ENCODE measurements at regions not wholly inside any gene's neighbourhood (a gene's known extent, or its start where the extent isn't known, plus 50 kb on each side); places are given as distances from the start of the nearest gene placed in this dataset.

DNA sequence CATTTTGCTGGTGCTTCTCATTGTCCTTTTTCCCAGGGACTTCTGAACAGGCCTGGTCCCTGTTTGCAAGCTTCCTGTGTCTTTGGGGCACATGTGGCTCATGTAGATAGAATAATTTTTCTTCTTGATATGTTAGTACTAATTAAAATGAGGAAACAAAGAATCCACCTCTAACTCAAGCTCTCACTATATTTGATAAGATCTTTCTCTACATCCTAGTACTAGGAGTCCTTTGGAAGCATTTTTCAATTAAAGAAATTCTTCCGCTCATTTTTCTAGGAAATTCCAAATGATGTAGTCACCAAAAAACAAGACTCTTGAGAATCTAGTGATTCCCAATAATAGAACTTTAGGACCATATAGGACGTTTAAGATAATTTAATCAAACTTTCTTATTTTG lies 165.3 kb downstream of the SEC61B start:
- H2AFZ ChIP-seq, result no peak overlapping the region
- DNase-seq, result no peak
- no peaks in the 10 kb centered on the region for H3K36me3 ChIP-seq (ENCODE audit: low read depth)
- H3K9me2 ChIP-seq (ENCODE audit: insufficient read depth), result no peaks in the 10 kb centered on the region
- in situ Hi-C loops (cut with MboI), result no loop called here
- no peaks in the 10 kb centered on the region for H3F3A ChIP-seq (ENCODE audit: insufficient read depth)
- H3K9me3 ChIP-seq (ENCODE audit: low read depth), result no peaks in the 10 kb centered on the region
- H3K4me1 ChIP-seq (ENCODE audit: insufficient read depth), result peaks cover 7% of the 10 kb centered on the region; the same call in 1 of the 2 replicates
- H3K79me2 ChIP-seq (ENCODE audit: insufficient read depth), result no peaks in the 10 kb centered on the region
- H3K4me3 ChIP-seq, result no peak overlapping the region
- no peak overlapping the region for H3K9ac ChIP-seq
- H3K4me2 ChIP-seq (ENCODE audit: unreplicated experiment), result no peak overlapping the region
- no peak overlapping the region for H3K27ac ChIP-seq
- H3K27me3 ChIP-seq (replicated peaks; ENCODE audit: insufficient read depth), result no peaks in the 10 kb centered on the region
- 46 to 70% methylated on average over 2 of the region's 2 CpGs for WGBS, 2 experiments (ENCODE audit: low coverage in 1 of 2, low lambda C conversion rate in 2 of 2, missing lambda C conversion rate in 2 of 2)
- TF ChIP-seq EZH2 (IDR thresholded peaks at IDR 0.05; ENCODE audit: insufficient read depth, poor library complexity, severe bottlenecking) (no peak), EZH2phosphoT487 (IDR thresholded peaks at IDR 0.05; ENCODE audit: insufficient read depth, low read depth) (no peak)
- no peaks in the 10 kb centered on the region for H4K20me1 ChIP-seq (ENCODE audit: insufficient read depth)

DNA sequence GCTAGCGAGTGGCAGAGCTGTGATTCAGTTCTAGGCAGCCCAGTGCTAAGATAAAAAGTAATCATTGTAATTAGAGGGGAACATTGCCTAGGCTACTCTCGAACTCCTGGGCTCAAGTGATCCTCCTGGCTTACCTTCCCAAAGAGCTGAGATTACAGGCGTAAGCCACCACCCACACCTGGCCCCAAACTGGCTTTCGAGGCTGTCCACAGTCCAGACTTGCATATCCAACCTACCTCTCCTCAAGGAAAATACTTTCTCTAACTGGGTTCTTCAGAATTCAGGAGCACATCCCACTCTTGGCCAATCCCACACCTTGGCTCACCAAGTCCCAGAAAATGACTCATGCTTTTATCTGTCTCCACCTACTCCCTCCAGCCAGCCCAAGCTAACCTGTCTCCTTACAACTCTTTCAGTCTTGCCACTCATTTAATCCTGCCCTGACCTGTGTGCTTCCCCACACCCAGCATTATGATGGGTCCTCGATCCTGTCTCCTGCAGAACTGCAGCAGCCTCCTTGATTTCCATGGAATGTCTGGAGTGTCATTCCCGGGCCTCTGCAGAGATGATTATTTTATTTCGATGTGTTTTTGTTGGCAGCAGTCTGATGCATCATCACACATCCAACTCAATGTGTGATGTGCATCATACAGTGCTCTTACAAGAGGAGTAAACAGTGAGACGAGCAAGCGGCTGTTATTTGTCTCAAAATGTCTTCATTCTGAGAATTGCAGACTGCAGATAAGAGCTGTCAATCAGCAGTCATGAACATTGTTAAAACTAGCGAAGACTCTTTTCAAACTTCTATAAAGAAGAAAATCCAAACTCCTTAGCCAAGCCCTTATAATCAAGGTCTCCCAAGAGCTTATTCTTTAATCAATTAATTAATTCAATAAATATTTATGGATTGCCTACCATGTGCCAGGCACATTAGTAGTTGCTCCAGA lies 167.3 kb downstream of the SEC61B start:
- H4K20me1 ChIP-seq (ENCODE audit: insufficient read depth), result no peaks in the 10 kb centered on the region
- in situ Hi-C loops (cut with MboI), result no loop called here
- 84 to 85% methylated on average over 10 of the region's 10 CpGs for WGBS, 2 experiments (ENCODE audit: low coverage in 1 of 2, low lambda C conversion rate in 2 of 2, missing lambda C conversion rate in 2 of 2)

DNA sequence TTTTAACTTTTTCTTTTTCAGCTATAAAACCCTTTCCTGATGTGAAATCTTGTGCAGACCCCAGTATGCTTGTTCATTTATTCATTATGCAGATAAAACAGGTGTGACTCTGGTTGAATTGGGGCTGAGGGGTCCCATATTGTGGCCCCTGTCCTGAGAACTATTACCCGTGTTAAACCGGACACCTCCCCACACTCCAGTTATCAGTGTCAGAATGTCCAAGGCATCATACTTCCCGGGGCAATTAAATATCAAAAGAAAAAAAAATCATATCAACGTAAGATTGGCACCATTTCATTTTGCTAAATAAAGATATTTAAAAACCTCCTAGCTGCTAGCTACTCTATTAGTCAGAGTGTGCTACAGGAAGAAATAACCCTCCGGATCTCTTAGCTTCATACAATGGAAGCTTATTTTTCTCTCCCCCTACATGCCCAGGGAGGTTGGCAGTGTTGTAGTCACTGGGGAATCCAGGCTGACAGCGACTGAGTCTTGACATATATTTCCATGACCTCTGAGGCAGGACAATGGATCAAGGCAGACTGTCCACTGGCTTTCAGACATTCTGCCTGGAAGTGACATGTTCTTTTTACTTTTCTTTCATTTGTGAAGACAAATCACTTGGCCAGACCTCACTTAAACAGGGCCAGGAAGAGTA lies 170.0 kb downstream of the SEC61B start:
- no peaks in the 10 kb centered on the region for H3K79me2 ChIP-seq (ENCODE audit: insufficient read depth)
- no peaks in the 10 kb centered on the region for H3K9me2 ChIP-seq (ENCODE audit: insufficient read depth)
- no peak for DNase-seq
- H3K27me3 ChIP-seq (replicated peaks; ENCODE audit: insufficient read depth), result no peaks in the 10 kb centered on the region
- no peaks in the 10 kb centered on the region for H4K20me1 ChIP-seq (ENCODE audit: insufficient read depth)
- H3F3A ChIP-seq (ENCODE audit: insufficient read depth), result no peaks in the 10 kb centered on the region
- no peak for TF ChIP-seq EZH2phosphoT487 (IDR thresholded peaks at IDR 0.05; ENCODE audit: insufficient read depth, low read depth)
- H3K9ac ChIP-seq, result no peak overlapping the region
- H3K27ac ChIP-seq, result no peak overlapping the region
- in situ Hi-C loops (cut with MboI), result no loop called here
- H3K4me1 ChIP-seq (ENCODE audit: insufficient read depth), result no peaks in the 10 kb centered on the region; the same call in 1 of the 2 replicates
- H3K4me2 ChIP-seq (ENCODE audit: unreplicated experiment), result no peak overlapping the region
- H3K36me3 ChIP-seq (ENCODE audit: low read depth), result no peaks in the 10 kb centered on the region
- H3K4me3 ChIP-seq, result no peak overlapping the region
- no peak overlapping the region for H2AFZ ChIP-seq
- no peaks in the 10 kb centered on the region for H3K9me3 ChIP-seq (ENCODE audit: low read depth)
- 82 to 89% methylated on average over 6 of the region's 6 CpGs for WGBS, 2 experiments (ENCODE audit: low coverage in 1 of 2, low lambda C conversion rate in 2 of 2, missing lambda C conversion rate in 2 of 2)

More for the DNA sequence above, 167.3 kb downstream of the SEC61B start:
- no peak overlapping the region for H3K4me3 ChIP-seq
- no peaks in the 10 kb centered on the region for H3K27me3 ChIP-seq (replicated peaks; ENCODE audit: insufficient read depth)
- TF ChIP-seq EZH2 (IDR thresholded peaks at IDR 0.05; ENCODE audit: insufficient read depth, poor library complexity, severe bottlenecking) (no peak), EZH2phosphoT487 (IDR thresholded peaks at IDR 0.05; ENCODE audit: insufficient read depth, low read depth) (no peak)
- H3K36me3 ChIP-seq (ENCODE audit: low read depth), result no peaks in the 10 kb centered on the region
- H3K9ac ChIP-seq, result no peak overlapping the region
- no peaks in the 10 kb centered on the region for H3K9me3 ChIP-seq (ENCODE audit: low read depth)
- H3K4me1 ChIP-seq (ENCODE audit: insufficient read depth), result peaks cover 7% of the 10 kb centered on the region; the same call in 1 of the 2 replicates
- DNase-seq, result peak; percentile 54
- H3K4me2 ChIP-seq (ENCODE audit: unreplicated experiment), result no peak overlapping the region
- H3F3A ChIP-seq (ENCODE audit: insufficient read depth), result no peaks in the 10 kb centered on the region
- no peak overlapping the region for H3K27ac ChIP-seq
- no peaks in the 10 kb centered on the region for H3K9me2 ChIP-seq (ENCODE audit: insufficient read depth)
- H2AFZ ChIP-seq, result no peak overlapping the region
- no peaks in the 10 kb centered on the region for H3K79me2 ChIP-seq (ENCODE audit: insufficient read depth)

DNA sequence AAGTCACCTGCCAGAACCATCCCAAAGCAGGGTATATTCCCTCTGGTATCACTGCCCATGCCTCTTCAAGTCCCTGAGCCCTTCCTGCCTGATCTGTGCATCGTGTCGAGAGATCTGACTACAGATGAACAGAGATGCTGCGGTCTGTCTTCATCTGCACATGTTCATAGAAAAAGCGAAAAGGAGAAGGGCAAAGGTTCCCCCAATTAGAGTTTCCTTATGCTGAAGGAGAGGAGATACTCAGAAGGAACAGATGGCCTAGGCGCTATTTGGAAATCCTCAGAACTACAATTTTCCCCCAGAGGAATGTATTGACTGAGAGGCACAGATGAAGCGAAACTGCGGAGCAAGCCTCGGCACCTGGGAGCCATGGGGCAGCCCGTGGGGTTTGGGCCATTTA lies 170.9 kb downstream of the SEC61B start:
- DNase-seq, result no peak
- Histone ChIP-seq H3K4me1 (ENCODE audit: insufficient read depth) (no peaks in the 10 kb centered on the region; the same call in 1 of the 2 replicates), H3K27ac (no peak overlapping the region), H3F3A (ENCODE audit: insufficient read depth) (no peaks in the 10 kb centered on the region), H3K4me3 (no peak overlapping the region), H3K9me3 (ENCODE audit: low read depth) (no peaks in the 10 kb centered on the region), H3K9ac (no peak overlapping the region), H2AFZ (no peak overlapping the region), H3K4me2 (ENCODE audit: unreplicated experiment) (no peak overlapping the region), H3K79me2 (ENCODE audit: insufficient read depth) (no peaks in the 10 kb centered on the region), H3K27me3 (replicated peaks; ENCODE audit: insufficient read depth) (no peaks in the 10 kb centered on the region), H3K36me3 (ENCODE audit: low read depth) (no peaks in the 10 kb centered on the region), H4K20me1 (ENCODE audit: insufficient read depth) (no peaks in the 10 kb centered on the region), H3K9me2 (ENCODE audit: insufficient read depth) (no peaks in the 10 kb centered on the region)
- in situ Hi-C loops (cut with MboI), result no loop called here
- no peak for TF ChIP-seq EZH2 (IDR thresholded peaks at IDR 0.05; ENCODE audit: insufficient read depth, poor library complexity, severe bottlenecking)
- TF ChIP-seq EZH2phosphoT487 (IDR thresholded peaks at IDR 0.05; ENCODE audit: insufficient read depth, low read depth), result no peak
- WGBS, 2 experiments (ENCODE audit: low coverage in 1 of 2, low lambda C conversion rate in 2 of 2, missing lambda C conversion rate in 2 of 2), result 82 to 87% methylated on average over 9 of the region's 9 CpGs
